GM10847 (cell line): ENCODE measurements at regions not wholly inside any gene's neighbourhood (a gene's known extent, or its start where the extent isn't known, plus 50 kb on each side); places are given as distances from the start of the nearest gene placed in this dataset.
A peak's percentile ranks its signal among the peaks of the same experiment; 100 is the strongest.

Experiments
- POLR2A ChIP-seq: IDR thresholded peaks from 2 replicates; pipeline ENCODE4 v1.6.1; 2011; ENCODE audit not compliant: insufficient read length; ENCODE audit errors: extremely low read depth

- no peak for TF ChIP-seq POLR2A
Measured at GRCh38 chr6:14187406-14187805, 69.8 kb downstream of the CD83 start.

- TF ChIP-seq POLR2A, result no peak
Measured at GRCh38 chr6:14189074-14189473, 71.5 kb downstream of the CD83 start.

GRCh38 chr6:14190191-14190928 lies 72.8 kb downstream of the CD83 start:
- TF ChIP-seq POLR2A, result no peak

GRCh38 chr6:14190929-14191224 lies 73.3 kb downstream of the CD83 start:
- no peak for TF ChIP-seq POLR2A

GRCh38 chr6:14191761-14192160 lies 74.2 kb downstream of the CD83 start:
- no peak for TF ChIP-seq POLR2A

- no peak for TF ChIP-seq POLR2A
Measured at GRCh38 chr6:14192216-14192788, 74.7 kb downstream of the CD83 start.

- no peak for TF ChIP-seq POLR2A
Measured at GRCh38 chr6:14193524-14193923, 76.0 kb downstream of the CD83 start.

- no peak for TF ChIP-seq POLR2A
Measured at GRCh38 chr6:14194483-14194882, 76.9 kb downstream of the CD83 start.

- no peak for TF ChIP-seq POLR2A
Measured at GRCh38 chr6:14194976-14195375, 77.4 kb downstream of the CD83 start.

- TF ChIP-seq POLR2A, result no peak
Measured at GRCh38 chr6:14196026-14196425, 78.5 kb downstream of the CD83 start.

GRCh38 chr6:14197118-14197517 lies 79.5 kb downstream of the CD83 start:
- no peak for TF ChIP-seq POLR2A

GRCh38 chr6:14200047-14200446 lies 82.5 kb downstream of the CD83 start:
- no peak for TF ChIP-seq POLR2A

- no peak for TF ChIP-seq POLR2A
Measured at GRCh38 chr6:14202947-14203346, 85.4 kb downstream of the CD83 start.

GRCh38 chr6:14206391-14206790 lies 88.8 kb downstream of the CD83 start:
- no peak for TF ChIP-seq POLR2A

GRCh38 chr6:14207448-14207847 lies 89.9 kb downstream of the CD83 start:
- TF ChIP-seq POLR2A, result no peak

- TF ChIP-seq POLR2A, result no peak
Measured at GRCh38 chr6:14209000-14209399, 91.4 kb downstream of the CD83 start.

- TF ChIP-seq POLR2A, result no peak
Measured at GRCh38 chr6:14210077-14210476, 92.5 kb downstream of the CD83 start.

GRCh38 chr6:14210663-14211561 lies 93.3 kb downstream of the CD83 start:
- TF ChIP-seq POLR2A, result peak; percentile 32
